HS-5 (cell line): ENCODE measurements at regions not wholly inside any gene's neighbourhood (a gene's known extent, or its start where the extent isn't known, plus 50 kb on each side); places are given as distances from the start of the nearest gene placed in this dataset.
"Not testable (repeated sequence)": the region's sequence is repeated elsewhere in the genome, so short reads cannot be mapped to it uniquely, and the experiment has no call there.

ENCODE experiments used
- DNase-seq: peaks from one replicate; pipeline ENCODE4 v3.0.0-alpha.2; 2012; ENCODE audit warnings: low read depth

DNA sequence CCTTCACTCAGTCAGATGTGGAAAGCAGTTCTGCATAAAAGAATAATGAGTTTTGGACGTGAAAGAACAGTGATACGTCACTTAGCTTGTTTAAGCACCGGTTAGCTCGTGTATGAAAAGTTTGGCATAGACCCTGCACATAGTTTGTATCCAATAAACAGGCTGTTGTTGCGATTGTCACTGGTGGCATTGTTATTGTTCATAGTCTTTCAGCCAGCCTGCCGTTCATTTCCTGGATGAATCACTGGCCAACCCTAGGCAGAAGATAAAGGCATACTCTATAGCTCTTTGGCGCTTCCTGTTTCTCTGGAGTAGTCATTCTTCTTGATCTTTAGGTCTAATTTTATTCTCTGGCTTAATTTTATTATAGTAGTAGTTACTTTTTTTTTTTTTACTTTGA is 57.8 kb upstream of the ANKRD30A start:
- no peak for DNase-seq

DNA sequence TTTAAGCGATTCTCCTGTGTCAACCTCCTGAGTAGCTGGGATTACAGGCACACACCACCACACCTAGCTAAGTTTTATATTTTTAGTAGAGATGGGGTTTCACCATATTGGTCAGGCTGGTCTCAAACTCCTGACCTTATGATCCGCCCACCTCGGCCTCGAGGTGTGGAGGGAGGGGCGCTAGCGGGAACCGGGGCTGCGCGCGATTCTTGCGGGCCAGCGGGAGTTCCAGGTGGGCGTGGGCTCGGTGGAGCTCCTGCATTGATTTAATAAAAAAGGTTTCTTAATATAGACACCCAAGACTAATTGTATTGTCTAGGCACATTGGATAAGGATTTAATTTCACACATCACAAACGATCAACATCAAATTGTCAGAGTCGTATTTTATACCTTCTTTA is 63.1 kb upstream of the ANKRD30A start:
- DNase-seq = not testable (repeated sequence)

DNA sequence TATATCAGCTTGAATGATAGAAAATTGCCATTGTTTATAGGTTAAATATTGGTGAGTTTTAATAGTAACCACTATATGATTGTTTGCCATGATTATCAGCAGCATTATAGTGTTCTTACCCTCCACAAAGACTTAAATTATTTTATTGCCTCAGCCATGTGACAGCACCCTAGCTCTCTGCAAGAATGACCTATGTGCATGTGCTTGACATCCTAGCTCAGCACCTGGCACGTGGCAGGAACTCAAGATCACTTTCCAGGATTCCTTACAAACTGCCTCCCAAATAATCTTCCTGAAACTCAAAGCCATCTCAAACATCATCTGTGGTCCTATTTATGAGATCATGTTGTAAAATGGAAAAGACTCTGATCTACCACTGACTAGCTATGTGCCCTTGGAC is 68.1 kb upstream of the ANKRD30A start:
- DNase-seq = no peak

DNA sequence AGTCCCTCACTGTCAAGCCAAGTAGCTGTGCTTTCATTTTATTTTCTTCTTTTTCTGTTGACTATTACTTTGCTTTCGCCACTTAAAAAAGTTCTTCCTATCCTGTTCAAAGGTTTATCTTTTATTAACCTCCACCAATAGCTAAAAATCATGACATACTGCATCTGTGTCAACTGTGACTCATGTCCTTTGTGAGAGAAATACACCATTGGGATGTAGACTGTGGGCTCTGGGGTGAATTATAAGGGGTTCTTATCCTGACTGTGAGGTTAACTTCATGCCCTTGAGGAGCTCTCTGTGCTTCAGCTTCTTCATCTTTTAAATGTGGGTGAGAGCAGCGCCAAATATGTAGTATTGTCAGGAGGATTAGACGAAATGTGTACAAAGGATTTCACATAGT is 71.9 kb upstream of the ANKRD30A start:
- no peak for DNase-seq

DNA sequence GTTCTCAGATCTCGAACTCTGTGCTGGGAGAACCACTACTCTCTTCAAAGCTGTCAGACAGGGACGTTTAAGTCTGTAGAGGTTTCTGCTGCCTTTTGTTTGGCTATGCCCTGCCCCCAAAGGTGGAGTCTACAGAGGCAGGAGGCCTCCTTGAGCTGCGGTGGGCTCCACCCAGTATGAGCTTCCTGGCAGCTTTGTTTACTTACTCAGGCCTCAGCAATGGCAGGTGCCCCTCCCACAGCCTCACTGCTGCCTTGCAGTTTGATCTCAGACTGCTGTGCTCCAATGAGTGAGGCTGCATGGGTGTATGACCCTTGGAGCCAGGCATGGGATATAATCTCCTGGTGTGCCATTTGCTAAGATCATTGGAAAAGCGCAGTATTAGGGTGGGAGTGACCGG is 75.4 kb upstream of the ANKRD30A start:
- DNase-seq = not testable (repeated sequence)

DNA sequence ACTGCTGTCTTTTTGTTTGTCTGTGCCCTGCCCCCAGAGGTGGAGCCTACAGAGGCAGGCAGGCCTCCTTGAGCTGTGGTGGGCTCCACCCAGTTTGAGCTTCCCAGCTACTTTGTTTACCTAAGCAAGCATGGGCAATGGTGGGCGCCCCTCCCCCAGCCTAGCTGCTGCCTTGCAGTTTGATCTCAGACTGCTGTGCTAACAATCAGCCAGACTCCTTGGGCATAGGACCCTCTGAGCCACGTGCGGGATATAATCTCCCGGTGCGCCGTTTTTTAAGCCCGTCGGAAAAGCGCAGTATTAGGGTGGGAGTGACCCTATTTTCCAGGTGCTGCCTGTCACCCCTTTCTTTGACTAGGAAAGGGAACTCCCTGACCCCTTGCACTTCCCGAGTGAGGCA is 81.1 kb upstream of the ANKRD30A start:
- not testable (repeated sequence) for DNase-seq

DNA sequence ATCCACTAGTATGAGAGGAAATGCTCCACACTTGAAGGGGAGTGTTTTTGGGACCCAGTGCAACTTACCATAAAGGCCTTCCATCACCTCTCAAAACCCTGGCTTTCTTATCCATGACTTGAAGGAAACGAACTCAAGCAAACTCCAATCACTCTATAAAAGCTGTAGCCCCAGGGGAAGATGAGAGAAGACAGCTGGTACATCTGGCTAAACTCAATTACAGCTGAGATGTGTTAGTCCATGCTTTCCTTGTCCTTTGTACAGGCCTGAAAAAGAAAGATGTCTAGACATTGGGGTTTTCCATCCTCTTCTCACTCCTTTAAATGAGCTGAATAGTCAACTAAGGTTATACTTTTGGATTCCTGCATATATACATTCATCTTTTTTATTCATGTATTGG is 89.5 kb upstream of the ANKRD30A start:
- DNase-seq = no peak

DNA sequence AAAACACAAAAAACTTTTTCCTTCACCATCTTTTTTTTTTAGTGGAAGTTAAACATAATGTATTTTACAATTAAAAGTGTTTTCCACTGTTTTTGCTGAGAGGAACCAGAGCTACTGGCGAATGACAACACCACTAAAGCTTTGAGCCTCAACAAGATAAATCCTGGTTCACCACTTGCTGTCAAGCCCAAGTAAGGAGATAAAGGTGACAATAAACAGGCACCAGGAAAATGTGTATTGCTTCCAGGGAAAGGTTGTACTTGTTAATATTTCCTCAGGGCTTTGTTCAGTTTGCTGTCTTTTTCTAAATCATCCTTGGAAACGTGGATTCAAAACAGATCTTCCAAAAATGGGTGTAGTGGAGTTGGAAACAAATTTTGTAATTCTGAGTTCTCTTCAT is 109.9 kb upstream of the ANKRD30A start:
- no peak for DNase-seq

DNA sequence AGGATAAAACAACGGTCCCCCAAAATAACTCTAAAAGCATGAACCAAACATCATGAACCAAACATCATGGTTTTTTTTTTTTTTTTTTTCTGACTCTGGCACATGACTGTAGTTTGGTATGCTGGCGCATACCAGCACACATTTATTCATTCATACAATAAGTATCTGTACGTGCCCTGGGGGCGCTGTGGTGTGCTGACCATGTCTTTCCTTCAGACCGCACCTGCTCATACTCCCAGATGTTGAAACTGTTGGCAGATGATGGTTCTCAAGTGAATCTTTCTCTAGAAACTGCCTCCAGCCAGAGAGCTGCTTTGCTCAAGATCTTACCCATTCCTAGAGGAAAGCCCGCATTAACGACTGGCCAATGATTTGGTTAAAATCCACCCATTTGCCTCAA is 114.7 kb upstream of the ANKRD30A start:
- no peak for DNase-seq

DNA sequence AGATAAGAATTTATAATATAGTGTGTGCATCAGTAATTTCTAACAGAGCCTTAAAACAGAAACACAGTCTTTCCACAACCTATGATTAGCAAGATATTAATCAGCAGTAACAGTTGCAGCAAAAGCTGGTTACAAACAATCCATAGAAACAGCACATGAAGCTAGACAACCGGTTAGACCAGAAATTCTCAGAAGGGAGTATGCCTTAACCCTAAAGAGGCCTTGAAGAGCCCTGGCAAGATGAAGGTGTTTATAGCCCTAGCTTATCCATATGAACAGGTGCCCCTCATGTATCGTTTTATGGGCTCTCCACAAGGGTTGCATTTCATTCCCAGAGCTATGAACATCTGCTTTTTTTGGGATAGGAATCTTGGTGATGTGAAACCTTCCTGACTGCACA is 117.1 kb upstream of the ANKRD30A start:
- not testable (repeated sequence) for DNase-seq

DNA sequence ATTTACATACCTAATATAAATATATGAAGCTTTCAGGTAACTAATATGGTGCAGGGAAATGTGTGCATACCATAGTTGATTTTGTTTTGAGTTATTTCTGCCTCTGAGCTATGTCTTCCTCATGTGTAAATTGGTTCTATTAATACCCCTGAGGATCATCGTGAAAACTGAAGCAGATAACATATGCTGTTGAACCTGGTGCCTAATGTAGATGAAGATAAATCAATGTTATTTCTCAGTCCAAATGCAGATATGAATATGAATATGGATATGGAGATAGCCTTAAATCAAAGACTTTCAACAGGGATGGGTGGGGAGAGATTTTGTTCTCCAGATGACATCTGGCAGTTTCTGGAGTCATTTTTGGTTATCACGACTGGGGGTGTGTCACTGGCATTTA is 122.3 kb upstream of the ANKRD30A start:
- no peak for DNase-seq

DNA sequence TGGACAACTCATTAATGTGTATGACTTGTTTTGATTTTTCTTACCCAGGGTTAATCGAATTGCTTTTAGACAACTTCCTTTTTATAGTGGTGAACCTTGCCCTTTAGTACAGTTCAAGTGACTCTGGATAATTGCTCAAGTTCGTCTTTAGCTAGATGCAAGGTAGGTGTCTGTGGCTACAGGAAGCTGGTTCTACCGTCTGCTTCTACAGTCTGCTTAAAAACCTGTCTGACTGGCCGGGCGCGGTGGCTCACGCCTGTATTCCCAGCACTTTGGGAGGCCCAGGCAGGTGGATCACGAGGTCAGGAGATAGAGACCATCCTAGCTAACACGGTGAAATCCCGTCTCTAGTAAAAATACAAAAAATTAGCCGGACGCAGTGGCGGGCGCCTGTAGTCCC is 129.6 kb upstream of the ANKRD30A start:
- not testable (repeated sequence) for DNase-seq

DNA sequence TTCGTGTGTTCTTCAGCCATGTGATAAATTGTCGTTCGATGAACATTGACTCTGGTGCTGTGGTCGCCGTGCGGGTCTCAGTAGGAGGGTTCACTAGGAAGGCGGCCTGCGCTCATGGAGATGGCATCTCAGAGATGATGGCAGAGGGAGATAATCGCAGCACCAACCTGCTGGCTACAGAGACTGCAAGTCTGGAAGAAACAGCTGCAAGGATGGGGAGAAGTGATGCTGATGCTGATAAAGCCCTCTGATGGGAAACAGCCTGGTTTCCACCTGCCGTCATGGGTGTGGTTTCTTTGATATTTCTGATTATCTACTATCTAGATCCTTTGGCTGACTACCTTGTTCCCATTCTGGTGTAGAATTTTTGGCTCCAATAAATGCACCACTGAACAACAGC is 130.5 kb upstream of the ANKRD30A start:
- no peak for DNase-seq

DNA sequence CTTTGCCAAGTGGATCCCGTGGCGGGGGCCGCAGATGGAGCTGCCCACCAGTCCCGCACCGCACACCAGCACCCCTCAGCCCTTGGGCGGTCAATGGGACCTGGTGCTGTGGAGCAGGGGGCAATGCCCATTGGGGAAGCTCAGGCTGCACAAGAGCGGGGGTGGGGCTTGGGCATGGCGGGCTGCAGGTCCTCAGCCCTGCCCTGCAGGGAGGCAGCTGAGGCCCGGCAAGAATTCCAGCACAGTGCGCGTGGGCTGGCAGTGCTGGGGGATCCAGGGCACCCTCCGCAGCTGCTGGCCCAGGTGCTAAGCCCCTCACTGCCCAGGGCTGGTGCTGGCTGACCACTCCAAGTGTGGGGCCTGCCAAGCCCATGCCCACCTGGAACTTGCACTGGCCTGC is 136.2 kb upstream of the ANKRD30A start:
- no peak for DNase-seq

DNA sequence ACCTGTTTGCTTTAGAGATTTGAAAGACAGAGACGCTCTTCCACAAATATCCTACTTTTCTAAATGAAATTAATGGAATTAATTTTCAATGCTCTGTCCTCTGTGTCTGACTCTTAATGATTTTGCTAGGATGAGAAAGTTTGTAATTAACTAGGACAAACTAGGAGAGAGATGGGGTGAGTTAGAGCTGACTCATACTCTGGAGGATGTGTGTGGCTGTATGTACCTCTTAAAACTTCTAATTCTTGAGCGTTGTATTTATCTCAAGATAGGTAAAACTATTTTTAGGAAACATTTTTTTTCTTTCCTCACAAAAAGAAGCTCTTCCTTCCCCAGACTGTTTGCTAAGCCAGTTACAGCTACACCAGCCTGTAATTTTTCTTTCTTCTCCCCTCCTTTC is 178.8 kb upstream of the ANKRD30A start:
- no peak for DNase-seq

DNA sequence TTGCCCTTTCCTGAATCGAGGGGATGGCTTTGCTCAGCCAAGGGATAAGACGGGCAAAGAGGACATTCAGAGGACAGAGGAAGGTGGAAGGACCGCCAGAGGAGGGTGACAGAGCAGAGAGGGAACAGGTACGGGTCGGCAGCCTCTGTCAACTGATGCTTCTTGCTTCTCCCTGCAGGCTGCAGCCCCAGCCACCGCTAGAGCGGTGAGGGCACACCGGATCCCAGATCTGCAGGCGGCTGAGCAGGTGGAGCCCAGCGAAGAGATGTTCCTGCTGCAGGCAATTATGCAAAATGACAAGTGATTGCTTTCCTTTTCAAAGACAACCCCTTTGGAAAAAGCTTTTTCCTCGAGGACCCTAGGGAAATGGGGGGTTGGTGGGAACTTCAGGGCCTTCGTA is 181.9 kb upstream of the ANKRD30A start:
- no peak for DNase-seq

DNA sequence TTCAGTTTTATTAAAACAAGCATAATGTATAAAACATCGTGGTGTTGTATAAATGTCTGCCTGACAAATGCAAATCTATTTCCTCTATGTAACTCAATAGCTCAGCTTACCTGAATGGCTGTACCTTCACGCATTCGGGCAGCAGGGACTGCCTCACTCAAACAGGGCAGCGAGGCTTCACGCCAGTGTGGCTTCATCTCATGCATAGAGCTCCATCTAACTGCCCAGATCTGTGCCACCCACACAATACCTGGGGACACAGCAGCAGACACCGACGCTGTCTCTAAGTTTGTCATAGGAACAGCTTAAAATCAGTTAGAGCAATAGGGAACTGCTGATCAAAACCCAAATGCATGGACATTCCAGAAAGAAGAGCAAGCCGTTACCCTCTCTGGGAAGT is 182.8 kb upstream of the ANKRD30A start:
- DNase-seq = no peak

DNA sequence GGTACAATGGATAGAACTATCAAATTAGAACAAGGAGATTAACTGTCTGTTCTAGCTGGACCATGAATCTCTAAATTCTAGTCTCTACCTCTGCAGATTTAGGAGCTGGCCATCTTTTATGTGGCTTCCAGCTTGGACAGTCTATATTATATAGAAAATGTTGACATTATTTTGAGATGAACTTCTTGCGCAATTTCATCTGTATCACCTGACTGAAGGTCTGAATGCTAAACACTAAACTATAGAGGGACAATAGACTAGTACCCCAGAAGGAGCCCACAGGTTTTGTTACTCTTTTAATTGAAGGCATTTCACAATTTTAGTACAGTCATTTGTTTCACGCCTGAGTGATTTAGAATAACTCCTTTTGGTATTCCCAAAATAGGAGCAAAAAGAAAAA is 222.4 kb upstream of the ANKRD30A start:
- DNase-seq = no peak

DNA sequence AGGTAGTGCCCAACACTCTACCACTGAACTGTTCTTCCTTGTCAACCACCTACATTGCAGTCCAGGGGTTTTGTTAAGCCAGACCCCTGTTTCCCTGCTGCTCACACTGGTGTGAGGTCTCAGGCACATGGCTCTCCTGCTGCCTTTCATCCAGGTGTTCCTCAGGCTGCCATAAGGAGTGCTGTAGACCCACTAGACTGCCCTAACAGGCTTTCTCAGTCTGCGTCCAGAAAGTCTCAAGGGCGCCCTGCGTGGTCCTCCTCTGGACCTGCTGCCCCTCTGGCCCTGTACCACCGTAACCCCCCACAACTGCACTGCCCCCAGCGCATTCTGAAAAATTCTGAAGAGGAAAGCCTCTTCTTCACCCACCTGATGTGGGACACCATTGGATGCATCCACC is 225.7 kb upstream of the ANKRD30A start:
- no peak for DNase-seq

DNA sequence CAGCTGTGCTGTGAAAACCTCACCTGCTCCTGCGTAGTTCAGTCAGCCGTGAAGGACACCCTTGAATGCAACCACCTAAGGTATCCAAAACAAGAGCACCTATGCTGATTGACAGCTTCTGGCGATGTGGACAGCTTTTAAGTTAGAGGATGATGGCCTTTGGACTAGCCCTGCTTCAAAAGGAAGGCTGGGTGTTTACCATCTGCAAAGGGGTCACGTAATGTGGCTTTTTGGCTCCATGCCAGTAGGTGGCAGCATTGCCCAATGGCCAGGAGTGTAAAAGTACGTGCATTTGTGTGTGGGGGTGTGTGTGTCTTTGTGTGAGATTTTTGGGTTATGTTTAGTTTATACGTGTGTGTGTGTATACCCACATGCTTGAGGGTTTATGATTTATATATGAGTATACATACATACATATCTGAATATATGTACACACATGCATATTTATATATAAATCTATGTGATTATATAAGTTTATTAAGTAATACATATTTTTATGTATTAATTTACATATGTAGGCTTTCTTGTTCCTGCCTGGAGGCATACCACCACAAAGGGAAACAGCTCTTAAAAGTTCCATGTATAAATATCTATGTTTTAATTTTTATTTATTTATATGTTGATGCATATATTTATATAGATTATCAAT is 236.3 kb upstream of the ANKRD30A start:
- DNase-seq = no peak

DNA sequence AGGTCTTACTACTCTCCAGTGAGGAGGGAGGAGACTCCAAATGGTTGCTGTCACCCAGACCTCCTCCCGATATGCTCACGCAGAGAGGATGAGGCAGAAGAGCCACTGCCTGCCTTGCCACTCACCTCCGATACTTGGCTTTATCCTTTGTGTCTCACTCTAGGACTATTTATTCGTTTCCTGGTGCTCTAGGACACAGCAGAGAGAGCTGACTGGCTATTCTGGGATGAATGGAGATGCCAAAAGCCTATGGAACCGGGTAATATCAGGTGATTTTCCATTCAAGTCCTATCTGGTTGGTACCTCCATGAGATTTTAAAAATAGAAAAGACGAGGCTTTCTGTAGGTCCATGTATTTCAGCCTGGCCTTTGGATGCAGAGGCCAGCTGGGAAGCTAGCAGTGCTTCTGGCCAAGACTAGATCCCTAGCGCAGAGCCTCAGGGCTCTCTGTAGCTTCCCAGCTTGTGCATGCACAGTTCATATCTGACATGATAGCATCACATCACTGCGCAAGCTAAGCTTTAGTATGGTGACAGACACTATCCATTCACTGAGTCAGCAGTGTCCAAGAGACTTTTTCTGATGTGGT is 239.0 kb upstream of the ANKRD30A start:
- no peak for DNase-seq

DNA sequence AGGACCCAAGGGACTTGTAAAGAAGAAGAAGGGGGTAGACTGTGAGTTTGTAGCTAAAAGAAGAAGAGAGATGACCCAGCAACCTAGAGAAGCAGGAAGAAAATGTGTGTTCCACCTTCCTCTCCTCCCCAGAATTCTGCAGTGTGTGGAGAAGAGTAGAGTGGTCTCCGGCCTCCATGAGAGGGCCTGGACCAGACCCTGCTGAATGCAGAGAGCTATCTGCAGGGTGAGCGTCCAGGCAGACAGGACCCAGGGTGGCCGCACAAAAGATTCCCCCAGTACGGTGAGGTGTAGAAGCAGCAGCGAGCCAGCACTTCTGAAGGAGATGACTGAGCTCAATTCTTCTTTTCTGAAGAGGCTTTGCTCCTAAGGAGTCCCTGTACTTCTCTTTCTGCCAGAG is 239.7 kb upstream of the ANKRD30A start:
- no peak for DNase-seq

DNA sequence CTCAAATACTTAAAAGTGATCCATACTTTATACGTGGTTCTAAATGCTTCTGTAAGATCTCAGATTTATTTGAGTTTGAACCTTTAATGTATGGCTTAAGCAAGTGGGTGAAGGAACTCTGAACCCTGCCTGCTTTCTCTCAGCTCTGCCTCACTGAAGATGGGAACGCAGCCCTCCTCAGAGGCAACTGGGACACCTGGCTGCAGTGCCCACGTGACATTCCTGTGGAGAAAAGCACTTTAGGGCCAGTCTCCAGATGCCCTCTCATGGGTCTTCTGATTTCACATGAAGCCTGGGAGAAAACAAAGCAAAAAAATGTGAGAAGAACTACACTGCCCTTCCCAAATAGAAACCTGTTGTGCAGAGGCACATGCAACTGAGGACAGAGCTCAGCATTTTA is 242.6 kb upstream of the ANKRD30A start:
- DNase-seq = no peak

DNA sequence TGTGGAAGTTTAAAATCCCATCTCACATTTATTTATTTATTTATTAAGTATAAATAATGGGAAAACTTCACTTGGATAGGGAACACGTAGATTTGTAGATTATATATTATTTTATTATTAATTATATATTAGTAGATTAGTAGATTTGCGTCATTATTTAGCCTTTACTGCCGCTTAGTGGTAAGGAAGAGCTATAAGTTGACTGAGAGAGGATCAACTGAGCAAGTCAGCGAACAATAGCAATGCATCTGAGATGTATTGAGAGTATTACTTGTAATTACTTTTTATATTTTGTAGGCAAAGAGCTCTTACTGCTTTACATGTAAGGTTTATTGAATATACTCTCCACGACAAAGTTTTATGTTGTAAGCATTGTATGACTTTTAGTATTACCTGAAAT is 244.5 kb upstream of the ANKRD30A start:
- DNase-seq = no peak
